GM21576 (cell line): ENCODE measurements at regions not wholly inside any gene's neighbourhood (a gene's known extent, or its start where the extent isn't known, plus 50 kb on each side); places are given as distances from the start of the nearest gene placed in this dataset.

Experiments
- ATAC-seq: cut with Tn5 transposase; IDR thresholded peaks from one replicate; pipeline ENCODE4 v1.9.1; 2021; ENCODE audit warnings: mild to moderate bottlenecking, moderate library complexity; ENCODE audit not compliant: unreplicated experiment

DNA sequence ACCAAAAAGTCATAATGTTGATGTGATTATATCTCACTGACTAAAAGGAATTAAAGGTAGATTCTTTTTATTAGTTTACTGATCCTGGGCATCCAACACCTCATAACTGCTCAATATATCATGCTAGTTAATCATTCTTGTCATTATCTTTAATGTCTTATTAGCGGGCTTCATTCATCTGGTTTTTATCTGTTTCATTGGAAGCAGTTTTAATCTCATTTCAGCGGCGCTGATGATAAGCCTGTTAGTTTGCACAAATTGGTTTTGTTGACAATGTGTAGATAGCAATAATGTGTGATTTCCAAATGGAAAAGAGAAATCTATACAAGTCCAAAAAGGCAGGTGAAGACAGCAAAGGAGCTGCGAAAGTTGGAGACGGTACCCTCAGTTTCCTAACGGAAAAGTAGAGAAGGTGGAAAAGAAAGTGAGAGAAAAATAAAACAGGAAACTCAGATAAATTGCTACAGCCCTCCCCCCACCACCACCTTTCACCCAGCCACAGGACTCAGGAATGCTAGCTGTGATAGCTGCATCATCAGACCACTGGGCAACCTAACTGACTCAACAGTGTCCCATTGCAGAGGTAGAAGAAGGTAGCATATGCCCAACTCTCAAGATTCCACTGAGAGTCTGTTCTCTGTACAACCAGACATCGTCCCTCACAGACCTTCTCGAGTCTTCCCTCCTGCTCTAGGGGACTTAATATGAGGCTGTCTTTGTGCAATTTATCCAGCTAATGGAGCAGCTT, 241.7 kb upstream of the CAMK1G start:
- no peak for ATAC-seq

DNA sequence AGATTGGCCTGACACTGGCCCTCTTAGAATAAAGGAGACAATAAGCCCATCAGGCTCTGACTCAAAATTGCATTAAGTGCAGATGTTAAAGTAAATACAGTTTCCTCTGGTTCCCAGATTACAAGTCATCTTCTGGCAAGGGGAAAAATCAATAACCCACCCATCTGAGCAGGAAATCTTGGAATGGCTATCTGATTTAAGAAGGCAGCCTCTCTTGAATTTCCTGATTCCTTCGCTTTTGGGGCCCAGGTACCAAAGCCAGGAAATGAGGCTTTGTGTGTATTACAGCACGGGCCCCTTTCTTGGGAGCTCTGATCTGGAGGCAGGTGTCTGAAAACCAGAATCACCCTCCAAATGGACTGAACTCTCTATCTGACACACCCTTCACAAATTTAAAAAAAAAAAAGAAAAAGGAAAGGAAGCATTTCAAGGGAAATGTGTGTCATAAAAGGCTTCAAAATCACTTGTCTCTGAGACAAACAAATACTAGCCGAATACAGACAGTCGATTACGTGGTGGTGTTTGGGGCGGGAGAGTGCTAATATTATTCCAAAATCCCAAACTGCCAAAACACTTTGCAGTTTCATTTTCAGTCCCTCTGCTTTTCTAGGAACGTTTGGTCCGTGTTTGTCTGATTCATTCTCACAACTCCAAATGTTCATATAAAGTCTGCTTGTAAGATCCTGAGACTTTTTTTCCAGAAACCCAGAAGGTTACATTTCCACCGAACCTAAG, 240.9 kb upstream of the CAMK1G start:
- no peak for ATAC-seq

GRCh38 chr1:209343511-209343910, 240.0 kb upstream of the CAMK1G start:
- no peak for ATAC-seq

- ATAC-seq = no peak
These were observed 239.4 kb upstream of the CAMK1G start for GRCh38 chr1:209344156-209344555.

DNA sequence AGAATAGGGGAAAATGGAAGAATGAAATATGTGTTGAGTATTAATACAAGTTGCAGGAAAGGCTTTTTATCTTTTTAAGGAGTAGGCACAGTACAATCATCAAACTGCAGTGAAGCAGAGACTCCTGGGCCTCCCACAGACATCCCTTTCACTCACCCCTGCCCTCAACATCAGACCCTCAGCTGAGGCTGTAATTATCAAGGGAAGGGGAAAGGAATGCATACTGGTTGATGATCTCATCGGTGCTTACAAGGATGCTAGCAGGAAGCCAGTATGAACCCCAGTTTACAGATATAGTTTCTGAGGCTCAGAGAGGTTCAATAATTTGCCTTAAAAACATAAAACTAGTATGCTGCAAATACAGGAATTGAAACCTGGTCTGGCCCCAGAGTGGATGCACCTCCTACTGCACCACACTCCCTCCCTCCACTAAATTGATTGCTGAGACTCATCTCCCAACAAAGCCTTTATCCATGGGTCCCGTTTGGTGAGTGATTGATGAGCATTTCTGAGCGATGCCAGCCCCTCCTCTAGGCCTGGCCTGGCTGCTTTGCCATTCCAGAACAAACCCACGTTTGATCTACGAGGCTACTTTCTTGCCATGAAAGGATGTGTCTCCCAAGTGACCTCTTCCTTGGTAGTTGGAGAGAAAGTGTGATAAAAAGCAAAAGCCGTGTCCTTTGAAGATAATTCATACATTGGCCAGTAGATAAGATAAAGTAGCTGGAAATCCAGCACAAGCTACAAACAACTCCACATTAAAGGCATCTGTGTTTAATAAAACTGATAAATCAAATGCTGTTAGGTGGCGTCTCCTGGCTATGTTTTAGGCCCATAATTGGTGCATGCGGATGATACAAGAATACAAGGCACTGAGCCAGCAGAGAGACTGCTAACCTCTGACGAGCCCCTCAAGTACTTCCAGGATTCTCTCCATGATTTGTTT, 233.9 kb upstream of the CAMK1G start:
- no peak for ATAC-seq

DNA sequence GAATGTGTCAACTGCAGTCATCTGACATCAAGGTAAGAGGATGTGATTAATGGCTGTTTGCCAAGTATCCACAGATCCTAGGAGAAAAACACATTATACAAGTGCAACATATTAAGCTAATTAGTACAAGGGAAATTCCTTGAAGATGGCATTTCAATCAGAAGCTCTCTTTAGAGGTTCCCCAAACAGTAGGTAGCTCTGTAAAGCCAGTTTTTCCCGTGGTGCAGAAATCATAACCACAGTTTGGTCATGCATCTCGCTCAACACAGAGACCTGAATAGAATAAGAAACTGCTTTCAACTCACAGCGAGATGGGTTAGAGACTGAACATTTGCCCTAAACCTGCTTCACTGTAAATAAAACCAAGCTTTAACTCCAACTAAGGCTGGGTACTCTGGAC, 230.5 kb upstream of the CAMK1G start:
- no peak for ATAC-seq

DNA sequence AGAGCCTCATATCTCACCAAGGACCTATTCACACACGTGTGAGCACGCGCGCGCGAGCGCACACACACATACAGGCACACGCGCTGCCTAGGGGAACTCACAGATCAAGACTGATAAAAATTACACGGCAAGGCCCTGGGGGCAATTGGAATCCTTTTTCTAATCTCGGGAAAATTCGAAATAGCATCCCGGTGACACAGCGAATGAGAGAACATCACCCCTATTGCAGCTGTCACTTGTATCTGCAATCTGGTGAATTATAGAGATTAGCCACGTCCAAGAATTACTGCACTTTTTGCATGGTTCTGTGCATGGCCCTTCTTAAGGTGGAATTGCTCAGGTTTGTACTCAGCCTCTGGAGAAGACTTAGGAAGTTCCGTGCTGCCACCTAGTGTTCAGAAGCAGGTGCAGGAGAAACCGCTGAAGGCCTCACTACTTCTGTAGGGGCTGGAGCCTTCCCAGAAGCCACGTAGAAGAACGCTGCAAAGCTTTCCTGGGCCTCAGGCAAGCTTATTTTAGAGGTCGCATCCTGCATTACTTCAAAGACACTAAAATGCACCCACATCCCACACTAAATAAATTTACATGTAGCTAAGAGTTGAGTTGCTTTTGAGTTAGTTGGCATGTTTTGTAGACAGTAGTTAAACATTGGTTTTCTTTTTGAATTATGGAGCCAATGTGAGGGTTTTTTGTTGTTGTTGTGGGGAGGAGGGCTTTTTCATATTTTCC, 229.2 kb upstream of the CAMK1G start:
- ATAC-seq = peak; percentile 81

GRCh38 chr1:209354840-209355165, 228.7 kb upstream of the CAMK1G start:
- no peak for ATAC-seq

GRCh38 chr1:209355415-209355814, 228.1 kb upstream of the CAMK1G start:
- no peak for ATAC-seq

- ATAC-seq = no peak
These were observed 226.5 kb upstream of the CAMK1G start for GRCh38 chr1:209356976-209357377.

GRCh38 chr1:209363112-209363511, 220.4 kb upstream of the CAMK1G start:
- ATAC-seq = no peak

DNA sequence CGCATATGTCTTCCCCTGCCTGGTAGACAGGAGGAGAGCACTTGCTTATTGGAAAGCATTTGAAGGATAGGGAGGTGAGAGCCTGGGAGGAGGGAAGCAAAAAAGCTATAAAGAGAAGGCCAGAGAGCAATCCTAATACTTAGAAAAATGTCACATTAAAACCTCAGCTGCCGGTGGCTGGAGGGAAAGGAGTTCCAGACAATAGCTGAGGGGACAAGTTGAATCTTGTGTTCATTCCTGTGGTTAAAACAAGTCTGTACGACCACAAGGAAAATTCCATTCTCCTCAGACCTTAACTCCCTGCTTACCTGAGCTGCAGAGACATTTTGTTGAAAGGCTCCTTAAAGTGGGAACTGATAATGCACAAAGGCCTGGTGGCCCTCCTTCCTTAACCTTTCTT, 218.8 kb upstream of the CAMK1G start:
- no peak for ATAC-seq

GRCh38 chr1:209367061-209367772, 216.3 kb upstream of the CAMK1G start:
- ATAC-seq = no peak

- no peak for ATAC-seq
These were observed 214.5 kb upstream of the CAMK1G start for GRCh38 chr1:209368864-209369598.

DNA sequence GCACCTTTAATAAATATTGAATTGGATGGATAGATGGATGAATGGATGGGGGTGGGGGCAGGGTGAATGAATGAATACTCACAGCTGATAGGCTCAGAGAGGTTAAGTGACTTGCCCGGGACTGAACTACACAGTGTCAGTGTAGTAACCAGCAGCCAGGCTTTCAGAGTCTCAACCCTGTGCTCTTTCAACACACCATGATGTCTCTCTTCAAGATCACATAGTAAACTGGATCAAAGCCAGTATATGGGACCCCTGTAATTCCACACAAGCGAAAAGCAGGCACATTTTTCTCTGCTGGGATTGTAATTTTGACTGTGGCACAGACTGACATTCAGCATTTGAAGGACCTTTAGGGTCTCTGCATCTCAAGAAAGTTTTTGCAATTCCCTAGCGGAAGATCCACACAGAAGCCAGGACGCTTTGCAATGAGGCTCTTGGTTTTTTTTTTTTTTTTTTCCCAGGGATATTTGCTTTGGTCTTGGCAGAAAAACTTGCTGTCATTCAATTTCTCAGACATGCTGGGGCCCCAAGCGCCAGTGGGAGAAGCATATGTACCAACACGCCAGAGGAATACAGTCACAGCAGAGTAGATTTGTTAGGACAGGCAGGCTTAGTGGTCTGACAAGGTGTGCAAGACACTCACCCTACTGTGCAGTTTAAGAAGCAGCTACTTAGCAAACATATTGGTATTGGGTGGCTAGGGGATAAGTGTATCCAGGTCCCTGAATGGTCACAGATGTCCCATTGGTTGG, 213.1 kb upstream of the CAMK1G start:
- ATAC-seq = no peak

DNA sequence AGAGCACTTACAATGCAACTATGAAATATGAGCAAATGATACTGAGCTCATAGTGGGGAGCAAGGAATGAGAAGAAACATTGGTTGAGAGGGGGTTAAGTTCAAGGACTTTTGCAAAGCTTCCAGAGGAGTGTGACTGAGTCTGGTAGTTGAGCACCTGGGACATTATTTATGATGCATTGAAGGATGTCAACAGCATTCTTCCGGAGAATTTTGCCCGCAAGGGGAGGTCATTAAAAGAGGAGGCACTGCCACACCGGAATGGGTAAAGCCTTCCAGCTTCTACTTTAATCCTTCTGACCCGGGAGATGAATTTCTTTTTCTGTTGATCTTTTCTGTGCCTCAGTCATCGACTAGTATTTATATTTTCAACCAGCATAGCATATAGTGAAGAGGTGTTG, 208.4 kb upstream of the CAMK1G start:
- ATAC-seq = no peak

GRCh38 chr1:209375671-209376365, 207.7 kb upstream of the CAMK1G start:
- no peak for ATAC-seq

DNA sequence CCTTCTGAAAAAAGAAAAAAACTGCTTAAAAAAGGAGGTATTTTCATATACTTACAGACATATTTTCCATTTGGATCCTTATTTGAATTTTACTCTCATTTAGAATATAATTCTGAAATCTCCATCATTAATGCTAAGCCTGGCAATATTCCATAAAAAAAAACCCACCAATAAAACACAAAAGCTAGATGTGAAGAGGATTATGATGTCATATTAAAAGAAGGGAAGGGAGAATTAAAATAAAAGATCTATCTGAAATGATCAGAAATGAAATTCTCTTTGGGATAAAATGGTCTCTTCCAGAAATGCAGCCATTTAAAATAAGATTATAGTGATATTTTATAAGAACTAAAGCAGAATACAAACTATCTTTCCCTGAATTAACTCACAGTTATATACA, 206.7 kb upstream of the CAMK1G start:
- ATAC-seq = no peak
